ENCODE measurements at regions not wholly inside any gene's neighbourhood (a gene's known extent, or its start where the extent isn't known, plus 50 kb on each side); places are given as distances from the start of the nearest gene placed in this dataset.

- Histone ChIP-seq H3K4me3 (no peak overlapping the region), H3K9me3 (replicated peaks; ENCODE audit: control insufficient read depth, insufficient read depth, low read depth, low read length) (no peaks in the 10 kb centered on the region), H3K79me2 (ENCODE audit: control insufficient read depth, insufficient read depth, low read length) (no peaks in the 10 kb centered on the region), H3K4me2 (ENCODE audit: insufficient read depth, low read length) (no peak overlapping the region), H4K20me1 (replicated peaks; ENCODE audit: control insufficient read depth, insufficient read depth, low read length) (no peaks in the 10 kb centered on the region), H3K4me1 (replicated peaks in 1 of 2; ENCODE audit: control insufficient read depth in 2 of 2, insufficient read depth in 2 of 2, low read length in 2 of 2) (no peaks in the 10 kb centered on the region), H3K9me1 (ENCODE audit: control insufficient read depth, insufficient read depth, low read length) (no peaks in the 10 kb centered on the region), H3K27me3 (ENCODE audit: control insufficient read depth in 2 of 2, insufficient read depth in 2 of 2, low read length in 2 of 2) (no peaks in the 10 kb centered on the region), H3K36me3 (ENCODE audit: control insufficient read depth, insufficient read depth, low read length) (no peaks in the 10 kb centered on the region), H2AFZ (ENCODE audit: low read depth, low read length) (no peak overlapping the region), H3K27ac (ENCODE audit: extremely low read depth, low read depth, low read length) (no peak overlapping the region), H3K9ac (ENCODE audit: insufficient read depth in 1 of 2, low read depth in 2 of 2, low read length in 2 of 2) (no peak overlapping the region)
- no peak for DNase-seq (ENCODE audit: extremely low read depth in 1 of 4, low spot score in 3 of 4)
- intact Hi-C loops (cut with micrococcal nuclease) (no loop called here), in situ Hi-C loops (cut with MboI) (no loop called here)
- no peak for FAIRE-seq
- ChIA-PET POLR2A (interaction anchor here (0.6 kb wide), 1 partner anchor 21 kb away, joined by 3 read pairs; no protein-coding TSS in a partner anchor), CTCF (ENCODE audit: low intra/inter-chr PET ratio) (no interaction called here)
- 0% methylated on average over 7 of the region's 7 CpGs for WGBS (ENCODE audit: insufficient coverage, low coverage, missing lambda C conversion rate)
- no TSS peak for BruUV-seq (replicated peaks)
- no peak for ATAC-seq
- no peak for TF ChIP-seq ZZZ3 (IDR thresholded peaks at IDR 0.05)
- no peak for TF ChIP-seq ZNF586 (CRISPR knock-in tag; conservative IDR thresholded peaks at IDR 0.05)
- no peak for TF ChIP-seq BRF1 (IDR thresholded peaks at IDR 0.05; ENCODE audit: borderline replicate concordance, extremely low read depth, insufficient read length)
- TF ChIP-seq CREB1 (IDR thresholded peaks at IDR 0.05): no peak
- no peak for TF ChIP-seq CREB1 (CRISPR knock-in tag; IDR thresholded peaks at IDR 0.05)
- no peak for TF ChIP-seq ZNF41 (CRISPR knock-in tag; conservative IDR thresholded peaks at IDR 0.05)
- TF ChIP-seq TCF3 (CRISPR knock-in tag; IDR thresholded peaks at IDR 0.05): no peak
- TF ChIP-seq SIRT6 (IDR thresholded peaks at IDR 0.05; ENCODE audit: low read depth, low read length): no peak
- no peak for TF ChIP-seq ATF2 (CRISPR knock-in tag; IDR thresholded peaks at IDR 0.05)
- TF ChIP-seq ZNF24 (IDR thresholded peaks at IDR 0.05): no peak
- TF ChIP-seq ASH1L (IDR thresholded peaks at IDR 0.05; ENCODE audit: borderline replicate concordance, low read depth, partially characterized antibody): no peak
- no peak for TF ChIP-seq MCM3 (IDR thresholded peaks at IDR 0.05)
- TF ChIP-seq, protein P1, sequence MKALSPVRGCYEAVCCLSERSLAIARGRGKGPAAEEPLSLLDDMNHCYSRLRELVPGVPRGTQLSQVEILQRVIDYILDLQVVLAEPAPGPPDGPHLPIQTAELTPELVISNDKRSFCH (CRISPR knock-in tag; IDR thresholded peaks at IDR 0.05): no peak
- TF ChIP-seq, protein P1 (tag; IDR thresholded peaks at IDR 0.05): no peak
- TF ChIP-seq, protein P2, sequence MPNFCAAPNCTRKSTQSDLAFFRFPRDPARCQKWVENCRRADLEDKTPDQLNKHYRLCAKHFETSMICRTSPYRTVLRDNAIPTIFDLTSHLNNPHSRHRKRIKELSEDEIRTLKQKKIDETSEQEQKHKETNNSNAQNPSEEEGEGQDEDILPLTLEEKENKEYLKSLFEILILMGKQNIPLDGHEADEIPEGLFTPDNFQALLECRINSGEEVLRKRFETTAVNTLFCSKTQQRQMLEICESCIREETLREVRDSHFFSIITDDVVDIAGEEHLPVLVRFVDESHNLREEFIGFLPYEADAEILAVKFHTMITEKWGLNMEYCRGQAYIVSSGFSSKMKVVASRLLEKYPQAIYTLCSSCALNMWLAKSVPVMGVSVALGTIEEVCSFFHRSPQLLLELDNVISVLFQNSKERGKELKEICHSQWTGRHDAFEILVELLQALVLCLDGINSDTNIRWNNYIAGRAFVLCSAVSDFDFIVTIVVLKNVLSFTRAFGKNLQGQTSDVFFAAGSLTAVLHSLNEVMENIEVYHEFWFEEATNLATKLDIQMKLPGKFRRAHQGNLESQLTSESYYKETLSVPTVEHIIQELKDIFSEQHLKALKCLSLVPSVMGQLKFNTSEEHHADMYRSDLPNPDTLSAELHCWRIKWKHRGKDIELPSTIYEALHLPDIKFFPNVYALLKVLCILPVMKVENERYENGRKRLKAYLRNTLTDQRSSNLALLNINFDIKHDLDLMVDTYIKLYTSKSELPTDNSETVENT (CRISPR knock-in tag; IDR thresholded peaks at IDR 0.05): no peak
- no peak for TF ChIP-seq PTTG1 (tag; IDR thresholded peaks at IDR 0.05; ENCODE audit: low read depth)
- TF ChIP-seq MAFF (IDR thresholded peaks at IDR 0.05; ENCODE audit: low read length): no peak
- no peak for TF ChIP-seq ETV5 (CRISPR knock-in tag; IDR thresholded peaks at IDR 0.05; ENCODE audit: low read depth)
- no peak for TF ChIP-seq RBBP5 (IDR thresholded peaks at IDR 0.05; ENCODE audit: borderline replicate concordance, insufficient read depth, low read length, poor library complexity, severe bottlenecking)
These were observed 488.9 kb downstream of the SHISA9 start for GRCh38 chr16:13390093-13390985.
